Effector memory CD4-positive, alpha-beta T cell (primary cell): ENCODE measurements at regions not wholly inside any gene's neighbourhood (a gene's known extent, or its start where the extent isn't known, plus 50 kb on each side); places are given as distances from the start of the nearest gene placed in this dataset.
"Not testable (repeated sequence)": the region's sequence is repeated elsewhere in the genome, so short reads cannot be mapped to it uniquely, and the experiment has no call there.

Source experiments
- DNase-seq, 3 donors: peaks; one replicate each; pipeline ENCODE4 v3.0.0-alpha.2; 2020
- H3K27ac ChIP-seq: 2 replicates; pipeline ENCODE4 v1.7.0; 2013; ENCODE audit warnings: mild to moderate bottlenecking, low read length, moderate library complexity; ENCODE audit not compliant: insufficient read depth, poor library complexity, severe bottlenecking
- H3K27me3 ChIP-seq: replicated peaks from 2 replicates; pipeline ENCODE4 v1.7.0; 2013; ENCODE audit warnings: mild to moderate bottlenecking, low read length; ENCODE audit not compliant: insufficient read depth, control insufficient read depth, poor library complexity, severe bottlenecking
- H3K36me3 ChIP-seq: 2 replicates; pipeline ENCODE4 v1.7.0; 2013; ENCODE audit warnings: mild to moderate bottlenecking, low read length, moderate library complexity; ENCODE audit not compliant: control insufficient read depth, insufficient read depth
- H3K4me1 ChIP-seq: 2 replicates; pipeline ENCODE4 v1.7.0; 2013; ENCODE audit warnings: low read length, mild to moderate bottlenecking; ENCODE audit not compliant: control insufficient read depth, insufficient read depth, poor library complexity, severe bottlenecking
- H3K4me3 ChIP-seq: 2 replicates; pipeline ENCODE4 v1.7.0; 2013; ENCODE audit warnings: low read length, low read depth, mild to moderate bottlenecking; ENCODE audit not compliant: insufficient read depth, poor library complexity, severe bottlenecking
- H3K9me3 ChIP-seq: 2 replicates; pipeline ENCODE4 v1.7.0; 2013; ENCODE audit warnings: mild to moderate bottlenecking, low read length, moderate library complexity; ENCODE audit not compliant: control insufficient read depth

- H3K36me3 ChIP-seq, result no peaks in the 10 kb centered on the region
- H3K27ac ChIP-seq, result no peak overlapping the region
- H3K4me1 ChIP-seq, result no peaks in the 10 kb centered on the region
- H3K27me3 ChIP-seq, result no peaks in the 10 kb centered on the region
- H3K9me3 ChIP-seq, result no peaks in the 10 kb centered on the region
- DNase-seq, result no peak
- H3K4me3 ChIP-seq, result no peak overlapping the region
Measured at GRCh38 chr15:87566236-87566635, 690.3 kb downstream of the NTRK3 start.

- no peaks in the 10 kb centered on the region for H3K4me1 ChIP-seq
- H3K27me3 ChIP-seq, result no peaks in the 10 kb centered on the region
- H3K27ac ChIP-seq, result no peak overlapping the region
- H3K9me3 ChIP-seq, result no peaks in the 10 kb centered on the region
- no peak for DNase-seq
- no peaks in the 10 kb centered on the region for H3K36me3 ChIP-seq
- no peak overlapping the region for H3K4me3 ChIP-seq
Measured at GRCh38 chr15:87564681-87565080, 691.9 kb downstream of the NTRK3 start.

- no peaks in the 10 kb centered on the region for H3K4me1 ChIP-seq
- H3K36me3 ChIP-seq, result no peaks in the 10 kb centered on the region
- no peak for DNase-seq
- H3K4me3 ChIP-seq, result no peak overlapping the region
- H3K9me3 ChIP-seq, result no peaks in the 10 kb centered on the region
- no peaks in the 10 kb centered on the region for H3K27me3 ChIP-seq
- H3K27ac ChIP-seq, result no peak overlapping the region
Measured at GRCh38 chr15:87563869-87564268, 692.7 kb downstream of the NTRK3 start.

GRCh38 chr15:87562203-87562602, 694.3 kb downstream of the NTRK3 start:
- no peaks in the 10 kb centered on the region for H3K36me3 ChIP-seq
- DNase-seq, result no peak
- no peaks in the 10 kb centered on the region for H3K4me1 ChIP-seq
- no peak overlapping the region for H3K27ac ChIP-seq
- no peak overlapping the region for H3K4me3 ChIP-seq
- H3K9me3 ChIP-seq, result no peaks in the 10 kb centered on the region
- no peaks in the 10 kb centered on the region for H3K27me3 ChIP-seq

- H3K27me3 ChIP-seq, result no peaks in the 10 kb centered on the region
- H3K27ac ChIP-seq, result no peak overlapping the region
- H3K9me3 ChIP-seq, result no peaks in the 10 kb centered on the region
- no peak overlapping the region for H3K4me3 ChIP-seq
- H3K4me1 ChIP-seq, result no peaks in the 10 kb centered on the region
- no peak for DNase-seq
- no peaks in the 10 kb centered on the region for H3K36me3 ChIP-seq
Measured at GRCh38 chr15:87561641-87562040, 694.9 kb downstream of the NTRK3 start.

- H3K4me3 ChIP-seq, result no peak overlapping the region
- H3K4me1 ChIP-seq, result no peaks in the 10 kb centered on the region
- DNase-seq, result no peak
- H3K27me3 ChIP-seq, result no peaks in the 10 kb centered on the region
- no peaks in the 10 kb centered on the region for H3K36me3 ChIP-seq
- no peaks in the 10 kb centered on the region for H3K9me3 ChIP-seq
- no peak overlapping the region for H3K27ac ChIP-seq
Measured at GRCh38 chr15:87557881-87558280, 698.7 kb downstream of the NTRK3 start.

GRCh38 chr15:87556886-87557285, 699.7 kb downstream of the NTRK3 start:
- Histone ChIP-seq H3K27me3 (no peaks in the 10 kb centered on the region), H3K4me1 (no peaks in the 10 kb centered on the region), H3K9me3 (no peaks in the 10 kb centered on the region), H3K36me3 (no peaks in the 10 kb centered on the region), H3K4me3 (no peak overlapping the region), H3K27ac (no peak overlapping the region)
- no peak for DNase-seq

- DNase-seq, result no peak
- H3K27ac ChIP-seq, result no peak overlapping the region
- no peaks in the 10 kb centered on the region for H3K36me3 ChIP-seq
- no peaks in the 10 kb centered on the region for H3K9me3 ChIP-seq
- H3K4me1 ChIP-seq, result no peaks in the 10 kb centered on the region
- H3K4me3 ChIP-seq, result no peak overlapping the region
- H3K27me3 ChIP-seq, result no peaks in the 10 kb centered on the region
Measured at GRCh38 chr15:87549860-87550259, 706.7 kb downstream of the NTRK3 start.

GRCh38 chr15:87549296-87549695, 707.2 kb downstream of the NTRK3 start:
- no peaks in the 10 kb centered on the region for H3K4me1 ChIP-seq
- DNase-seq, result no peak
- H3K27me3 ChIP-seq, result no peaks in the 10 kb centered on the region
- H3K4me3 ChIP-seq, result no peak overlapping the region
- no peaks in the 10 kb centered on the region for H3K9me3 ChIP-seq
- H3K27ac ChIP-seq, result no peak overlapping the region
- no peaks in the 10 kb centered on the region for H3K36me3 ChIP-seq

GRCh38 chr15:87548590-87548989, 707.9 kb downstream of the NTRK3 start:
- not testable (repeated sequence) for H3K4me3 ChIP-seq, H3K27me3 ChIP-seq, DNase-seq, H3K4me1 ChIP-seq, H3K9me3 ChIP-seq, H3K27ac ChIP-seq, H3K36me3 ChIP-seq
